ENCODE measurements at regions not wholly inside any gene's neighbourhood (a gene's known extent, or its start where the extent isn't known, plus 50 kb on each side); places are given as distances from the start of the nearest gene placed in this dataset.

DNA sequence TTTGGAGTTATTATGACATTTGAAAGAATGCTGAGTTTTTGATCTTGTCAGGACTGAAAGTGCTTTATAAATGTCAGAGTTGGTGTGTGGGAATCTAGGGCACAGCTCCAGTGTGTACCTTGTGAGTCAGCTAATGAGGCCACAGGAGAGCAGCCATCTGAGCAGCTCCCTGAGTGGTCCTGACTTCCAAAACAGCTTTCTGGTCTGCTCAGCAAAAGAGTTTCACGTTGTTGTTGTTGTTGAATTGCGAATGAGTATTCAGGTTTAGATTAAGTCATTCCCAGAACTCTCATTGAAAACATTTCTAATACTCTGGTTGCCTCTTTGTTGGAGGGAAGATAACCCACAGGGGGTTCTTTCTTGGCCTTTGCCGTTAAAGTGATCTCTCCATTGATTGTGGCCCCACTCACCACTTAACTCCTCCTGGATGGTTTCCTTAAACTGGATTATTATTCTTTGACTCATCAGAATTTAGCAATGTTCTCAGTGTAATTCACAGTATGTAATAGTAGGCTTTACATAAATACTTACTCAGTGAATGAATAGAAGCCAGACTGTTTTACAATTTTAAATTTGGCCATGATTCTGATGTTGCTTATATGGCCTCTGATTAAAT is 125.1 kb upstream of the SGCD start:
- TF ChIP-seq, protein P1, sequence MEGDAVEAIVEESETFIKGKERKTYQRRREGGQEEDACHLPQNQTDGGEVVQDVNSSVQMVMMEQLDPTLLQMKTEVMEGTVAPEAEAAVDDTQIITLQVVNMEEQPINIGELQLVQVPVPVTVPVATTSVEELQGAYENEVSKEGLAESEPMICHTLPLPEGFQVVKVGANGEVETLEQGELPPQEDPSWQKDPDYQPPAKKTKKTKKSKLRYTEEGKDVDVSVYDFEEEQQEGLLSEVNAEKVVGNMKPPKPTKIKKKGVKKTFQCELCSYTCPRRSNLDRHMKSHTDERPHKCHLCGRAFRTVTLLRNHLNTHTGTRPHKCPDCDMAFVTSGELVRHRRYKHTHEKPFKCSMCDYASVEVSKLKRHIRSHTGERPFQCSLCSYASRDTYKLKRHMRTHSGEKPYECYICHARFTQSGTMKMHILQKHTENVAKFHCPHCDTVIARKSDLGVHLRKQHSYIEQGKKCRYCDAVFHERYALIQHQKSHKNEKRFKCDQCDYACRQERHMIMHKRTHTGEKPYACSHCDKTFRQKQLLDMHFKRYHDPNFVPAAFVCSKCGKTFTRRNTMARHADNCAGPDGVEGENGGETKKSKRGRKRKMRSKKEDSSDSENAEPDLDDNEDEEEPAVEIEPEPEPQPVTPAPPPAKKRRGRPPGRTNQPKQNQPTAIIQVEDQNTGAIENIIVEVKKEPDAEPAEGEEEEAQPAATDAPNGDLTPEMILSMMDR (IDR thresholded peaks at IDR 0.05; ENCODE audit: insufficient read depth, low read length, poor library complexity, severe bottlenecking) = no peak
- no peak for TF ChIP-seq EZH2phosphoT487 (conservative IDR thresholded peaks at IDR 0.05; ENCODE audit: low read length)
